HL-60 (cell line): ENCODE measurements at regions not wholly inside any gene's neighbourhood (a gene's known extent, or its start where the extent isn't known, plus 50 kb on each side); places are given as distances from the start of the nearest gene placed in this dataset.
"Not testable (repeated sequence)": the region's sequence is repeated elsewhere in the genome, so short reads cannot be mapped to it uniquely, and the experiment has no call there.

ENCODE experiments used
- CTCF ChIP-seq: IDR thresholded peaks from one replicate; pipeline ENCODE4 v1.5.1; 2011; ENCODE audit warnings: low read length, control low read depth, inconsistent platforms; ENCODE audit not compliant: insufficient read depth
- POLR2AphosphoS5 ChIP-seq: IDR thresholded peaks from 2 replicates; pipeline ENCODE4 v1.6.1; 2012; ENCODE audit warnings: low read depth

DNA sequence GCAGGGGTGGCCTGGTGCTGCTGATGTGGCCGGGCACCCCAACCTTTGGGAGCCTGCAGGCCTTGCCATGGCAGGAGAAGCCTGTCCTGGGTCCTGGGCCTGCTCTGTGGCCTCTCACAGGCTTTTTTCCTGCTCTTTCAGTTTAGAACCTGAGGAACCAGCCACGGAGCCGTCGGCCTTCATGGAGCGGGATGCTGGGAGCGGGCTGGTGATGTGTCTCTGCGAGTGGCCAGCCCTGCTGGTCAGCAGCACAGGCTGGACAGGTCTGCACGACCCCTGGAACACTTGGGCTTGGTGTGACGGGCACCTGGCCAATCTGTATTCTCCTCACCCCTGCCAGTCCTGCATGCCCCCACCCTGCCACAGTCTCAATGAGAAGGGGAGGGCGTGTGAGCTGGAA, 98.4 kb upstream of the CCZ1B start:
- not testable (repeated sequence) for TF ChIP-seq CTCF, POLR2AphosphoS5
